ENCODE measurements at regions not wholly inside any gene's neighbourhood (a gene's known extent, or its start where the extent isn't known, plus 50 kb on each side); places are given as distances from the start of the nearest gene placed in this dataset.

DNA sequence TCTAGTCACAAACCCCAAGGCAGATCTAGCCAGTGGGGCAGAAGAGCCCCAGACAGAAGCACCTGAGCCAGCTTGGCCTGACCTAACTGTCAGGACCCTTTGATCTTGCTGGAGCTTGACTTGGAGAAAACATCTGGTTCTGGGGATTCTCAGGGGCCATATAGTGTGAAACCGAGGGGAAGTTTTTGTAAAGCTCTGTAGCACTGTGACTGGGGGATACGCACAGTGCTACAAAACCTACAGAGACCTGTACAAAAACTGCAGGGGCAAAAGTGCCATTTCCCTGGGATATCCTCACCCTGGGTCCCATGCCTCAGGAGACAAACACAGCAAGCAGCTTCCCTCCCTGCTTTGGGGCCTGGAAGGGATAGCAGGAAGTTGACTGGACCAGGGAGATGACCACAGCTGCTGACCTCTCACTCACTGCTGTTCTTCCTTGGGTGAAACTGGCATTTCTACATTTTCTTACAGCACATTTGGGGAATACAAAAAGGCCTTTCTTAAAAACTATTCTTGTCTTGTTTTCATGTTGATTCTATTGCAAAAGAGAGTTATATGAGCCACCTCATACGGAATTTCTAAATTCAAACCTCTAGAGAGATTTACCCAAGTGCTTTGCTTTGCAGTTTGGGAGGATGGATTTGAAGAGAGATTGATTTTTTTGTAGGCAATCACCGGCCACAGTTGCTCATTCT, 140.0 kb downstream of the DAD1 start:
- DNase-seq, result no peak

GRCh38 chr14:22448035-22448904, 140.8 kb downstream of the DAD1 start:
- DNase-seq, result peak; percentile 70

DNA sequence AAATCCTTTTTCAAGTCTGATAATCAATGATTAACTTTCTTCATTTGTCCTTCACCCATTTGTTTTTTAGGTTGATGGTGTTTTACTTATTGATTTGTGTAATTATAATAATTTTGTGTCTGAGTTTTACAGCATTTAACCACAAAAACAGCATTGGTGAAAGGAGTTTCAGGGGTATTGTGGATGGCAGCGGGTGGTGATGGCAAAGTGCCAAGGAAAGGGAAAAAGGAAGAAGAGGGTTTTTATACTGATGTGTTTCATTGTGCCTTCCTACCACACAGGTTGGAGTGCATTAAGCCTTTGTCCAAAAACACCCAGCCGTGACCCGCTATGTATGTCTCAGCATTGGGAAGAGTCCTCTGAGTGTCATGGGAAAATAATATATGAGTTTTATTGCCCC, 150.3 kb downstream of the DAD1 start:
- DNase-seq, result peak; percentile 25

- no peak for DNase-seq
Observed at GRCh38 chr14:22434901-22435550, 154.0 kb downstream of the DAD1 start.

DNA sequence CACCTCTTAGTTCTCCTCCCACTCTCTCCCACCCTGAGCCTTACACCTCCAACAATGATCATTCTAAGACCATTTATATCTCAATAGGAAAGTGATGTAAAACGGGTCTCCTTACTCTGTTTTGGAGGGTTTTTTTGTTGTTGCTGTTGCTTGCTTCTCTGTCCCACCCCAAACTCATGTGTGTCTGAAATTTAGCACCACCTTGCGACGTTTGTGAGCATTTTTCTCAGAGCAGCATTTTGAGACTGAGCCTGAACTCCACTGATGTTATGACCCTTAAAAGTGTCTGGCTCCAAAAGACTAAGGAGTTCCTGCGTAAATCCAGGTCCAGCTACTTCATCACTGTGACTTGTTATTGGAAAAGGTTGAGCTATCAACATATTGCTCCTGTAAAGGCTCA, 155.0 kb downstream of the DAD1 start:
- no peak for DNase-seq

- DNase-seq, result peak; percentile 23
Observed at GRCh38 chr14:22433069-22433468, 156.0 kb downstream of the DAD1 start.

DNA sequence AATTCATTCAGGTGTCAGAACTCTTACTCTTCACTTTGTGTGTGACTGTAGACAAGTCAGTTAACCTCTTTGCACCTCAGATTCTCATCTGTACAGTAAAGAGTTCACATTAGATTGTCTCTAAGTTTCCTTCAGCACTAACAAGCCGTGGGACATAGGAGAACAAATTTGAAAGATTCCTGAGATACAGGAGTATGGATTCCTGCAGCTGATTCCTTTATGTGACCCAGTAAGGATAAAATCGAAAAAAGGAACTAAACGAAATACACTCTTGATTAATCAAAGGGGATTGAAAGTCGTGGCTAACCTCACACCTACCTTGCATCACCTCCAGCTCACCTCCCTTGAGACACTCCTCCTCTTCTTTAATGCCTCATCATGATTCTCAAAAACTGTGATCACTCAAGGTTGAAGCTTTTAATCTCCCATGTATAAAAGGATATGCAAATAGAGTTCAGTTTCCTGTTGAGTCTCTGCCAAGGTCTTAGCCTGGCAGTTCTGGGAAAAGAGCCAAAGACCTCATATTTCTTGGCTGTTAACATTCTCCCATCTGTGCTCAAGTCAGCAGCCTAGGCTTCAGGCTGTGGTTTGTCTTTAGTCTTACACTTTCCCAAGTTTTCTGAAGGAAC, 156.6 kb downstream of the DAD1 start:
- peak; percentile 72 for DNase-seq

- DNase-seq, result no peak
Observed at GRCh38 chr14:22429546-22430294, 159.3 kb downstream of the DAD1 start.

DNA sequence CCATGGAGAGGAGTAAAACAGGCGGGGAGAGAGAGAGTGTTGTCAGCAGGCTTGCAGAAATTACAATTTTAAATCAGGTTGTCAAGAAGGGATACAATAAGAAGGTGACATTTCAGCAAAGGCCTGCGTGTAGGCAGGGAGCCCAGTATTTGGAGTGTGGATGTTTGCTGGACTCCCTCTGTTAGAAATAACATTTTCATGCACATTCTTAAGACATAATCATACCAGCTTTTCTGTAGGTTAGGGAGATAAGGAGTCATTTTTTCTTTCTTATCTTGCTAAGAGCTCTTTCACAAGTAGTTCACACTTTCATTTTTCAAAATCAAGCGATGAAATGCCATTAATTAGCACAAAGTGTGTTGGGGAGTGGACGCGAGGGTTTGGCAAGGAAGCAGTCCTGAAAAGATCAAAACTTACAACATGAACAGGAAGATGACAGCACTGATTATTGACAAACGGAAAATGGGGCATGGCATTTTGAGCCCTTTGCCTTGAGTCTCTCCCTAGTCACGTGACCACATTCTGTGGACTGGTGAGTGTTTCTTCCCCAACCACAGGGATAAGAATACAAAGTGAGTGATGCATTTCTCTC, 160.2 kb downstream of the DAD1 start:
- DNase-seq, result no peak

DNA sequence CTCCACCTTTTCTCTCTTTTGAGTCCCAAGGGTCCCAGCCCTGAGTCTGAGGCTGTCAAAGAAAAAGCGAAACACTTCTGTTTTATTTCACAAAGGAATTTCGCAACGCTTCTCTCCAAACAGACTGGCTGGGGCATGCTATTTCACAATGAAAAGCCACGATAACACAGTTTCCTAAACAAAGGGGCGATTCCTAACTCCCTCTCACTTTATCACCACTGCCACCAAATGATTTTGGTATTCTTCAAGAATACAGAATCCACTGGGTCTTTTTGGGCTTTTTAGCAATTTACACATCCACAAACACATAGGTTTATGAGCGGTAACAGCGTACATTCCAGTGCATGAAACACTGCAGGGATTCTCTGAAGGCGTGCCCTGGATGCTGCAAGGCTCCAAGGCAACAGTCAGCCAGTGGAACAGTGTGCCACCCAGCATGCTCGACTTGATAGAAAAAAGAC, 161.2 kb downstream of the DAD1 start:
- DNase-seq, result peak; percentile 51

GRCh38 chr14:22426711-22427110, 162.3 kb downstream of the DAD1 start:
- no peak for DNase-seq

- DNase-seq, result no peak
Observed at GRCh38 chr14:22423958-22424357, 165.1 kb downstream of the DAD1 start.

GRCh38 chr14:22422238-22422637, 166.8 kb downstream of the DAD1 start:
- DNase-seq, result no peak

DNA sequence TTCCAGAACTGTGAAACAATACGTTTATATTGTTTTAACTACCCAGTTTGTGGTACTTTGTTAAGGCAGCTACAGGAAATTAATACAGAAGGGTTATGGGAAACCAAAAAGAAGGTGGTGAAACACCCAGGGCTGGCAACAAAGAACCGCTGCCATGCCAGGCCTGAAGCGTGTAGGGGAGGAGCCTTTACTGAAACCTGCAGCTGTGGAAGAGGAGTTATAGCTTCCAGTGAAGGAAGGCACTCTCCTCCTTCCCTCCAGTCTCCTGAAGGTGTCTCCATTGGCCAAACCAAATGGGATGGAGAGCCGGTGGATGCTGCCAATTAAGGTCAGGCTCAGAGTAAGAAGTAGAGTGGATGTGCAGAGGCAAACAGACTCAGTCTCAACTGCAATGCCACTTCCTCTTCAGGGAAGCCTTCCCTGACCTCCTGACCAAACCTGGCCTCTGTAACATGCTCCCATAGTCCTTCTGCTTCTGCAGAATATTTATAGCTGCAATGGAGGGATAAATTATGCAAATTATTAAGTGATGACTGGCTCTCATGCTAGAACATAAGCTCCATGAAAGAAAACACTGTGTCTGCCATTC, 168.3 kb downstream of the DAD1 start:
- DNase-seq, result no peak

GRCh38 chr14:22419620-22420019, 169.4 kb downstream of the DAD1 start:
- DNase-seq, result no peak

- DNase-seq, result no peak
Observed at GRCh38 chr14:22418631-22419030, 170.4 kb downstream of the DAD1 start.

DNA sequence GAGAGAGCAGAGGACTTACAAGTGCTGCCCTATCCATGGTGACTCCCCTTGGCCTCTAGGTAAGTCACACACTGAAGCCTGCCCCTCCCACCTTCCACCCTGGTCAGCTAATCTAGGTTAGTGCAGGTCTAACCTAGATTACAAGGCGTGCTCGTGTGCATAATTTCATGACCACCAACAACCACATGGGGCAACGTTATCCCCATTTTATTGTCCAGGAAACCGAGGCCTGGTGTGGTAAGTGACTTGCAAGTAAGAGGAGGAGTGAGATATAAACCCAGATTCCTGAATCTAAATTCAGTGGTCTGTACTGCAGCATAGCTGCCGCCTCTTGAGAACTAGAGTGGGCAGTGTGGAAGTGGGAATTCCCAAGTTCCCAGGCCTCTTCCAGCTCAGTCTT, 171.1 kb downstream of the DAD1 start:
- DNase-seq, result no peak

- DNase-seq, result no peak
Observed at GRCh38 chr14:22416193-22416592, 172.8 kb downstream of the DAD1 start.

DNA sequence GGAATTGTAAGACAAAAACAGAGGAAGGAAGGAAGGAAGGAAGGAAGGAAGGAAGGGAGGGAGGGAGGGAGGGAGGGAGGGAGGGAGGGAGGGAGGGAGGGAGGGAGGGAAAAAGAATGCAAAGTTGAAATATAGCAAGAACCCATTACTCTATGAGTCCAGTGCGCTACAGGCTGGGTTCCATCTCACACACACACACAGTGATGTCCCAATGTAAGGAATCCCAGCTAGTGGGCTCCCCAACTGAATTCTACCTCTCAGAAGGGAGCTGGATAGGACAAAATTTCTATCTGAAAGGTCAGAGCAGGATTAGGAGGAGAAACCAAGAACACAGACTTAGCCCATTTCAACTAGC, 173.4 kb downstream of the DAD1 start:
- no peak for DNase-seq

GRCh38 chr14:22414876-22415604, 174.0 kb downstream of the DAD1 start:
- no peak for DNase-seq

DNA sequence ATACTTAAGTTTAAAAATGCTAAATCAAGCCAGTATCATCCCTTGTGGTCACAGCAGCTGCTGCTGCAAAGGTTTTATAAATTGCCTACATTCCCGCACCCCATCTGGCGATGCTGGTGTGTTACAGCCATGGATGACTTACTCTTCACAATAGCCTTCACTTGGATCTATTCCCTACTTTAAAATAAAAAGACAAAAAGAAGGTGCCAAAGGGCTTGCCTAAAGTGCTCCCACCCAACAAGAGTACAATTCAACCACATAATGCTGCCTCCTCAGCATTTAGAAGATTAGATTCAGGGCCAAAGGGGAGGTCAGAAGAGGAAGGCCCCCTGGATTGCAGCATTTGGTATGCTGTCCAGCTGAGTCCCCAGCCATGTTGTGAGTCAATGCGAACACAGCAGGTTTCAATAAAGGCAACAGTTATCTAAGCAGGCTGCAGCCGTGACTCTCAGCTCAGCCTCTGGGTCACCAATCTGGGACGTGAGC, 176.1 kb downstream of the DAD1 start:
- DNase-seq, result no peak
